ENCODE measurements at regions not wholly inside any gene's neighbourhood (a gene's known extent, or its start where the extent isn't known, plus 50 kb on each side); places are given as distances from the start of the nearest gene placed in this dataset.

DNA sequence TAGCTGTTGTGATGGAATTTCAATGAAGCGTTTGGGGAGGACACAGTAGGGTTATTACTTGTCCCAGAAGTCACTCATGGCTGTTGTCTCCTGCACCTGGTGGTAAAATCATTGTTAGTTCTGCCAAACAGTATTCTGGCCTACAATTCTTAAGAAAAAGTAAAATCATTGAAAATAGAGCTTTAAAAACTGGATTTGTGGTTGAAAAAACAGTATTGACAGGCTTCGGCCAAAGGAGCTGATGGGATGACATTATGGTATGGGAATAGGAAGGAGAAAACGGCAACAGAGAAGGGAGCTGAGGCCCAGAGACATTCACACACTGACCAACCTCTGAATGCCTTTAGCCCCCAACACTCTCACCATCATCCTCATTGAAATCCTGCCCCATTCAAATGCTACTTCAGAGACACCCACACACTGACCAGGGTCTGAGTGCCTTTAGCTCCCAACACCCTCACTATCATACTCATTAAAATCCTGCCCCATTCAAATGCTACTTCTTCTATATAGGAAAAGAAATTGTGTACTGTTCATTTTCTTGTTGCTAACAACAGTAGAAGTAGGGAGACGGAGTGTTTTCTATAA, 114.1 kb upstream of the OSR1 start:
- POLR2A ChIA-PET = no interaction called here
- CTCF ChIA-PET = interaction anchor here (1.0 kb wide), 1 partner anchor 11 kb away, joined by 3 read pairs; no protein-coding TSS in a partner anchor

DNA sequence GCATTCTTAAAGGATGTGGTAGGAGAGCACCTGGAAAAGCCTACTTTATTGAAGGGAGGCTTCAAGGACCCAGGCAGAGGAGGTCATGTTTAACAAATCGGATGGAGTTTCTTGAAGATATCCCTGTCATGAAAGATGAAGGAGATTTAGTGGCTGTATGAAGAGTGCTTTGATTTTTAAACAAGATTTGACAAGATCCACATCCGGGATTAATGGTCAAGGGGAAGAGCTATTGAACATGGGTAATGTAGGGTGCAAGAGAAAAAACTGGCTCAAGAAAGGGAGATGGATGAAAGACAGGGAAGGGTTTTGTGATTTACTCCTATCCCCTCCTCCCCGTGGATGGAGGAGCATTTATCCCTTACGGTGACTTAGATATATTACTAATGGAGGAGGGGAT, 113.1 kb upstream of the OSR1 start:
- H3K4me3 ChIP-seq (ENCODE audit: low read depth, low read length) = no peak overlapping the region
- no peaks in the 10 kb centered on the region for H3K36me3 ChIP-seq (ENCODE audit: control insufficient read depth, insufficient read depth, low read length)
- no peak for DNase-seq (ENCODE audit: low read depth)
- peaks cover 18% of the 10 kb centered on the region for H3K27me3 ChIP-seq (ENCODE audit: control insufficient read depth, insufficient read depth, low read length)
- ChIA-PET POLR2A (no interaction called here), CTCF (no interaction called here)
- TF ChIP-seq, protein P1, sequence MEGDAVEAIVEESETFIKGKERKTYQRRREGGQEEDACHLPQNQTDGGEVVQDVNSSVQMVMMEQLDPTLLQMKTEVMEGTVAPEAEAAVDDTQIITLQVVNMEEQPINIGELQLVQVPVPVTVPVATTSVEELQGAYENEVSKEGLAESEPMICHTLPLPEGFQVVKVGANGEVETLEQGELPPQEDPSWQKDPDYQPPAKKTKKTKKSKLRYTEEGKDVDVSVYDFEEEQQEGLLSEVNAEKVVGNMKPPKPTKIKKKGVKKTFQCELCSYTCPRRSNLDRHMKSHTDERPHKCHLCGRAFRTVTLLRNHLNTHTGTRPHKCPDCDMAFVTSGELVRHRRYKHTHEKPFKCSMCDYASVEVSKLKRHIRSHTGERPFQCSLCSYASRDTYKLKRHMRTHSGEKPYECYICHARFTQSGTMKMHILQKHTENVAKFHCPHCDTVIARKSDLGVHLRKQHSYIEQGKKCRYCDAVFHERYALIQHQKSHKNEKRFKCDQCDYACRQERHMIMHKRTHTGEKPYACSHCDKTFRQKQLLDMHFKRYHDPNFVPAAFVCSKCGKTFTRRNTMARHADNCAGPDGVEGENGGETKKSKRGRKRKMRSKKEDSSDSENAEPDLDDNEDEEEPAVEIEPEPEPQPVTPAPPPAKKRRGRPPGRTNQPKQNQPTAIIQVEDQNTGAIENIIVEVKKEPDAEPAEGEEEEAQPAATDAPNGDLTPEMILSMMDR (IDR thresholded peaks at IDR 0.05; ENCODE audit: insufficient read depth, low read depth, low read length) = no peak

More for the DNA sequence above, 114.1 kb upstream of the OSR1 start:
- Histone ChIP-seq H3K27me3 (ENCODE audit: control insufficient read depth, insufficient read depth, low read length) (peaks cover 14% of the 10 kb centered on the region), H3K36me3 (ENCODE audit: control insufficient read depth, insufficient read depth, low read length) (no peaks in the 10 kb centered on the region), H3K4me3 (ENCODE audit: low read depth, low read length) (no peak overlapping the region)
- TF ChIP-seq, protein P1 (IDR thresholded peaks at IDR 0.05; ENCODE audit: insufficient read depth, low read depth, low read length) = no peak
- DNase-seq (ENCODE audit: low read depth) = no peak

DNA sequence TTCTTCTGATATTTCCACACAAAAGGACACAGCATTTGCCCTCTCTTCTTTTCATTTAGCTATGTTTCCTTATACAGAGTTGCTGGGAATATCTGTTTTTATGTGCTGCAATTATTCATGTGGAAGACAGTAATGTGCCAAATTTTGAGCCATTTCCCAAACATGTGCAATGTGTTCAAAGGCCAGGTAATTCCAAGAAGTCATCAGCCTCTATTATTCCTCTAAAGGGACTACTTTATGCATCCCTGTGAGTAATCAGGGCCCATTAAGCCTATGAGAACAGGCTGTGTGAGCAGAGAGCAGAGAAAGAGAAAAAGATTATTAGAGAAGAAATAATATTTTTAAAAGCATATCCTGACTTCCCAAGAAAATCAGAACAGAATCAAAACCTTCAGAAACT, 107.6 kb upstream of the OSR1 start:
- Histone ChIP-seq H3K4me3 (ENCODE audit: low read depth, low read length) (no peak overlapping the region), H3K36me3 (ENCODE audit: control insufficient read depth, insufficient read depth, low read length) (no peaks in the 10 kb centered on the region), H3K27me3 (ENCODE audit: control insufficient read depth, insufficient read depth, low read length) (peaks cover 10% of the 10 kb centered on the region)
- TF ChIP-seq, protein P1 (IDR thresholded peaks at IDR 0.05; ENCODE audit: insufficient read depth, low read depth, low read length) = no peak
- ChIA-PET POLR2A (no interaction called here), CTCF (no interaction called here)
- DNase-seq (ENCODE audit: low read depth) = no peak

DNA sequence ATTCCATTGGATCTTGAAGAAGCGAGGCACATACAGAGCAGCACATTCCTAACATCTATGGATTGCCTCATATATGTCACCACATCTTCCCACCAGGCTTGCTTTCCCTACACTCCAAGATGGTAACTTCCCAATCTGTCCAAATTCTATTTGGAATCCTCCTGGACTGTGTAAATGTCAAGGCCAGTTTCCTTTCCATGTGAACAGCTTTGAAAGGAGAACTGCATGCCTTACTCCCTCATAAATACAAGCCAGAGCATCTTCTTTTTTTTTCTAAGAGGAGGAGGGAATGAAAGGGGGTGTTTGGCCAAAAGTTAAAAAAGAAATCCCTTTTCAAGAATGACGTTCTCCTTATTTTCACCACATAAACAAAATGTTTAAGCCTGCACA, 103.8 kb upstream of the OSR1 start:
- DNase-seq (ENCODE audit: low read depth) = no peak
- TF ChIP-seq, protein P1 (IDR thresholded peaks at IDR 0.05; ENCODE audit: insufficient read depth, low read depth, low read length) = no peak
- CTCF ChIA-PET = interaction anchor here (1.1 kb wide), 1 partner anchor 11 kb away, joined by 3 read pairs; no protein-coding TSS in a partner anchor
- H3K36me3 ChIP-seq (ENCODE audit: control insufficient read depth, insufficient read depth, low read length) = no peaks in the 10 kb centered on the region
- peaks cover 6% of the 10 kb centered on the region; the same call in 1 of the 2 replicates for H3K27me3 ChIP-seq (ENCODE audit: control insufficient read depth, insufficient read depth, low read length)
- POLR2A ChIA-PET = no interaction called here
- H3K4me3 ChIP-seq (ENCODE audit: low read depth, low read length) = no peak overlapping the region

DNA sequence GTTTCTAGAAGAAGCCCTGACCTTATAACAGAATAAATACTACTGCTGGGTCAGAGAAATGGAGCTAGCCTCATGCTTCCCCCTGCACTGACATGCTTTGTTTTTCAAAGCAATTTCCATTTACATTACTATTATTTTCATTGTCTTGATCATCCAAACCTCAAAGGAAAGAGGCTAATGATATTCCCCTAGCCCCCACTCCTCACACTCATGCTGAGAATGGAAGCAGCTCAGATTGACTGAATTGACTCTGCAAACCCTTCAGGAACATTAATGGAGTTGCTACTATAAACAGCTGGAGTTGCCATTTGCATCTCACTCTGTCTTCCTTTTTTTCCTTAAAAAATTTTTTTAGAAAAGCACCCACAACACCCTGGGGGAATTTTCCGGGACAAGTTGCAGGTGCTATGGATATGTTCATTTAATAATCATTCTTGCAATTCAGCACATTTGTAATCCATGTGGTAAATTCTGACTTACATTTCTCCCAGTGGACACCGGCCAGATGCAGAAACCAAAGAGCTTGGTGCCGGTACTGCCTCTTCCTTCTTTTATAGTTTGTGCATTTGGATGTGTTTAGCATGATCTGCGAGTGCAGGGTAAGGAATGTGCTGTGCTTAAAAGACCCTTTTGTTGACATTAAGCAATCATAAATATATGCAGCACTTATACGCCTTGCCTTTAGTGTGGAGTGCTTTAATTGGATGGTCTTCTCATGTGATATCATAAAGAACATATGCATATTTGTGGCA, 103.3 kb upstream of the OSR1 start:
- ChIA-PET CTCF (interaction anchor here (1.1 kb wide), 1 partner anchor 11 kb away, joined by 3 read pairs; no protein-coding TSS in a partner anchor), POLR2A (no interaction called here)
- Histone ChIP-seq H3K4me3 (ENCODE audit: low read depth, low read length) (no peak overlapping the region), H3K36me3 (ENCODE audit: control insufficient read depth, insufficient read depth, low read length) (no peaks in the 10 kb centered on the region), H3K27me3 (ENCODE audit: control insufficient read depth, insufficient read depth, low read length) (peaks cover 3% of the 10 kb centered on the region; the same call in 1 of the 2 replicates)
- TF ChIP-seq, protein P1 (IDR thresholded peaks at IDR 0.05; ENCODE audit: insufficient read depth, low read depth, low read length) = no peak
- DNase-seq (ENCODE audit: low read depth) = no peak
